NCI-H1105 treated with DMSO at 0.1 percent for 48 hours (cell line): ENCODE measurements at regions not wholly inside any gene's neighbourhood (a gene's known extent, or its start where the extent isn't known, plus 50 kb on each side); places are given as distances from the start of the nearest gene placed in this dataset.

Source experiments
- DNase-seq: peaks from one replicate; lab custom pipeline; 2025; lab: John Stamatoyannopoulos, UW

- DNase-seq: no peak
Measured at GRCh38 chr6:55642366-55642765, 63.4 kb upstream of the HMGCLL1 start.

- no peak for DNase-seq
Measured at GRCh38 chr6:55636406-55637102, 57.6 kb upstream of the HMGCLL1 start.

GRCh38 chr6:55633471-55633870, 54.5 kb upstream of the HMGCLL1 start:
- no peak for DNase-seq

- no peak for DNase-seq
Measured at GRCh38 chr6:55632953-55633352, 54.0 kb upstream of the HMGCLL1 start.
